Tibial artery (tissue), 4 donors: ENCODE measurements at regions not wholly inside any gene's neighbourhood (a gene's known extent, or its start where the extent isn't known, plus 50 kb on each side); places are given as distances from the start of the nearest gene placed in this dataset.

ENCODE experiments used
- DNase-seq, 2 donors: peaks; one replicate each; pipeline ENCODE4 v3.0.0-alpha.2; 2019
- H3K27ac ChIP-seq, 2 donors: fragments of 200-600 bp; sonication (generic) in 1 of 2; 1 replicate in 1 of 2; 2 replicates in 1 of 2; pipeline ENCODE4 v1.5.1; 2018 to 2019; ENCODE audit warnings: mild to moderate bottlenecking in 1 of 2
- H3K27me3 ChIP-seq, 2 donors: fragments of 200-600 bp; sonication (generic) in 1 of 2; one replicate each; pipeline versions ENCODE4 v1.5.1 to v1.6.0; 2016 to 2019
- H3K36me3 ChIP-seq, 3 donors: fragments of 200-600 bp; sonication (generic) in 2 of 3; one replicate each; pipeline ENCODE4 v1.5.1; 2016 to 2019; ENCODE audit warnings: mild to moderate bottlenecking in 2 of 3
- H3K4me1 ChIP-seq, 4 donors: fragments of 200-600 bp; sonication (generic) in 2 of 4; 1 replicate in 3 of 4; 2 replicates in 1 of 4; pipeline ENCODE4 v1.5.1; 2016 to 2019
- H3K4me3 ChIP-seq, 2 donors: fragments of 200-600 bp; sonication (generic) in 1 of 2; 1 replicate in 1 of 2; 2 replicates in 1 of 2; pipeline ENCODE4 v1.5.1; 2018 to 2019; ENCODE audit warnings: mild to moderate bottlenecking in 2 of 2
- H3K9me3 ChIP-seq, 3 donors: fragments of 200-600 bp; sonication (generic) in 1 of 3; one replicate each; pipeline ENCODE4 v1.5.1; 2016 to 2019
- CTCF ChIP-seq, 2 experiments: fragments of 200-600 bp in 1 of 2; fragments of 450-650 bp in 1 of 2; IDR thresholded peaks; one replicate each; pipeline ENCODE4 v1.5.1; 2017 to 2019; ENCODE audit warnings: antibody characterized with exemption in 2 of 2, mild to moderate bottlenecking in 1 of 2, moderate library complexity in 1 of 2
- intact Hi-C: fragments of 100-400 bp; cut with DNase I; formaldehyde crosslinking; loops from one replicate; pipeline ENCODE4 v1.15.0; 2023; ENCODE audit warnings: low total_unique reads

- DNase-seq = no peak
- no peaks in the 10 kb centered on the region for H3K4me1 ChIP-seq
- no peaks in the 10 kb centered on the region for H3K27me3 ChIP-seq
- no peak for TF ChIP-seq CTCF (IDR thresholded peaks at IDR 0.05)
- no peaks in the 10 kb centered on the region for H3K9me3 ChIP-seq
- no peak overlapping the region for H3K27ac ChIP-seq
- H3K36me3 ChIP-seq = no peaks in the 10 kb centered on the region
- H3K4me3 ChIP-seq = no peak overlapping the region
- intact Hi-C loops = no loop called here
Observed at GRCh38 chr20:57860576-57860975, 150.8 kb upstream of the PMEPA1 start.

DNA sequence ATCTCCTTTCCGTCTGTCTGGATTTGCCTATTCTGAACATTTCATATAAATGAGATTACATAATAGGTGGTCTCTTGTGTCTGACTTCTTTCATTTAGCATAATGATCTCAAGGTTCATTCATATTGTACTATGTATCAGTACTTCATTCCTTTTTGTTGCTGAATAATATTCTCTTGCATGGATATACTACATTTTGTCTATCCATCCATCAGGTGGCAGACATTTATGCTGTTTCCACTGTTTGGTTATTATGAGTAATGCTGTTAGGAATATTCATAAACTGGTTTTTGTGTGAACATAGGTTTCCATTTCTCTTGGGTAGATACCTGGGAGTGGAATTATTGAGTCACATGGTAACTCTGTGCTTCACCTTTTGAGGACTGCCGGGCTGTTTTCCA is 148.2 kb upstream of the PMEPA1 start:
- H3K27ac ChIP-seq = no peak overlapping the region
- intact Hi-C loops = no loop called here

DNA sequence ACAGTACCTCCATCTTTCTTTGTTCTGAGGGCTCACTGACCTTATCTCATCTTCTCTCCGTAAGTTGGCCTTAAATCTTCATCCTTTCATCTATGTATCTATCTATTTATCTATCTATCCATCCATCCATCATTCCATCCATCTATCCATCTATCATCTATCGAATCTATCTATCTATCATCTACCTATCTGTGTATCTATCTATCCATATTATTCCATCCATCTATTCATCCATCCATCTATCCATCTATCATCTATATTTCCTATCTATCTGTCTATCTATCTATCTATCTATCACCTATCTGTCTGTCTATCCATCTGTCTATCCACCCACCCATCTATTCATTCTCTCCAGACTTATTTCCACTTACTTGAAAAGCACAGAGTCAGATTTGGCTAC is 147.3 kb upstream of the PMEPA1 start:
- DNase-seq = no peak
- Histone ChIP-seq H3K4me3 (no peak overlapping the region), H3K27me3 (no peaks in the 10 kb centered on the region), H3K36me3 (no peaks in the 10 kb centered on the region), H3K27ac (no peak overlapping the region), H3K9me3 (no peaks in the 10 kb centered on the region), H3K4me1 (no peaks in the 10 kb centered on the region)
- intact Hi-C loops = no loop called here
- no peak for TF ChIP-seq CTCF (IDR thresholded peaks at IDR 0.05)

More for the DNA sequence above, 148.2 kb upstream of the PMEPA1 start:
- no peak for TF ChIP-seq CTCF (IDR thresholded peaks at IDR 0.05)
- Histone ChIP-seq H3K36me3 (no peaks in the 10 kb centered on the region), H3K27me3 (no peaks in the 10 kb centered on the region), H3K4me1 (no peaks in the 10 kb centered on the region), H3K9me3 (no peaks in the 10 kb centered on the region), H3K4me3 (no peak overlapping the region)
- DNase-seq = no peak

- Histone ChIP-seq H3K9me3 (no peaks in the 10 kb centered on the region), H3K4me1 (no peaks in the 10 kb centered on the region), H3K36me3 (no peaks in the 10 kb centered on the region), H3K27ac (no peak overlapping the region), H3K27me3 (no peaks in the 10 kb centered on the region), H3K4me3 (no peak overlapping the region)
- no peak for DNase-seq
- intact Hi-C loops = no loop called here
- TF ChIP-seq CTCF (IDR thresholded peaks at IDR 0.05) = no peak
Observed at GRCh38 chr20:57856658-57857057, 146.8 kb upstream of the PMEPA1 start.

- Histone ChIP-seq H3K4me3 (no peak overlapping the region), H3K36me3 (no peaks in the 10 kb centered on the region), H3K4me1 (no peaks in the 10 kb centered on the region), H3K9me3 (no peaks in the 10 kb centered on the region), H3K27ac (no peak overlapping the region), H3K27me3 (no peaks in the 10 kb centered on the region)
- intact Hi-C loops = no loop called here
- no peak for DNase-seq
- no peak for TF ChIP-seq CTCF (IDR thresholded peaks at IDR 0.05)
Observed at GRCh38 chr20:57851796-57852195, 142.0 kb upstream of the PMEPA1 start.

- no peaks in the 10 kb centered on the region for H3K27me3 ChIP-seq
- no peak for DNase-seq
- no peak for TF ChIP-seq CTCF (IDR thresholded peaks at IDR 0.05)
- no peaks in the 10 kb centered on the region for H3K9me3 ChIP-seq
- H3K36me3 ChIP-seq = no peaks in the 10 kb centered on the region
- no peak overlapping the region for H3K4me3 ChIP-seq
- H3K4me1 ChIP-seq = no peaks in the 10 kb centered on the region
- intact Hi-C loops = no loop called here
- H3K27ac ChIP-seq = no peak overlapping the region
Observed at GRCh38 chr20:57851025-57851682, 141.3 kb upstream of the PMEPA1 start.
